DOHH2 (cell line): ENCODE measurements at regions not wholly inside any gene's neighbourhood (a gene's known extent, or its start where the extent isn't known, plus 50 kb on each side); places are given as distances from the start of the nearest gene placed in this dataset.

Experiments
- EZH2phosphoT487 ChIP-seq: fragments of 200-600 bp; sonication (generic); IDR thresholded peaks from 2 replicates; pipeline ENCODE4 v1.6.1; 2017; ENCODE audit warnings: borderline replicate concordance, mild to moderate bottlenecking, antibody characterized with exemption, low read length, moderate library complexity, mixed read lengths
- TF ChIP-seq, protein P1 (sequence below): fragments of 200-600 bp; sonication (generic); IDR thresholded peaks from one replicate; pipeline ENCODE4 v1.5.1; 2014; ENCODE audit warnings: antibody characterized with exemption, mild to moderate bottlenecking, low read depth, low read length; ENCODE audit not compliant: poor library complexity, severe bottlenecking

DNA sequence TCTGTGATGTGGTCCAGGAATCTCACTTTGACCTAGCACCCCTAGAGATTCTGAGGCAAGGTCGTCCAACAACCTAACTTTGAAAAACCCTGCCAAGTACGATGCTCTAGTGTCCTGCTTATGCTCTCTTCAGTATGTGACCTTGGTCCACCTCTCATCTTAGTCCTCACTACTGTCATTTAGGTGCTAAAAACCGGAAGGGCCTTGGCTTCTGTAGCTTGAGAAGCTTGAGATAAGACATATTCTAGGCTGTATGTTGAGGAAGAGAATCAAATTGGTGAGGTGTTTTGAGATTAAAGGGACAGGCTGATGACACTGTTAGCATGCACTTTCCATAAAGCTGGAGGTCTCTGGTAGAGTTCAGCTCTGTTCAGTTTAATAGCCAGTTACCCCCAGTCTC lies 57.0 kb upstream of the MTPN start:
- TF ChIP-seq, protein P1, sequence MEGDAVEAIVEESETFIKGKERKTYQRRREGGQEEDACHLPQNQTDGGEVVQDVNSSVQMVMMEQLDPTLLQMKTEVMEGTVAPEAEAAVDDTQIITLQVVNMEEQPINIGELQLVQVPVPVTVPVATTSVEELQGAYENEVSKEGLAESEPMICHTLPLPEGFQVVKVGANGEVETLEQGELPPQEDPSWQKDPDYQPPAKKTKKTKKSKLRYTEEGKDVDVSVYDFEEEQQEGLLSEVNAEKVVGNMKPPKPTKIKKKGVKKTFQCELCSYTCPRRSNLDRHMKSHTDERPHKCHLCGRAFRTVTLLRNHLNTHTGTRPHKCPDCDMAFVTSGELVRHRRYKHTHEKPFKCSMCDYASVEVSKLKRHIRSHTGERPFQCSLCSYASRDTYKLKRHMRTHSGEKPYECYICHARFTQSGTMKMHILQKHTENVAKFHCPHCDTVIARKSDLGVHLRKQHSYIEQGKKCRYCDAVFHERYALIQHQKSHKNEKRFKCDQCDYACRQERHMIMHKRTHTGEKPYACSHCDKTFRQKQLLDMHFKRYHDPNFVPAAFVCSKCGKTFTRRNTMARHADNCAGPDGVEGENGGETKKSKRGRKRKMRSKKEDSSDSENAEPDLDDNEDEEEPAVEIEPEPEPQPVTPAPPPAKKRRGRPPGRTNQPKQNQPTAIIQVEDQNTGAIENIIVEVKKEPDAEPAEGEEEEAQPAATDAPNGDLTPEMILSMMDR, result no peak
- no peak for TF ChIP-seq EZH2phosphoT487
